HG03060 (cell line): ENCODE measurements at regions not wholly inside any gene's neighbourhood (a gene's known extent, or its start where the extent isn't known, plus 50 kb on each side); places are given as distances from the start of the nearest gene placed in this dataset.

Experiments
- ATAC-seq: cut with Tn5 transposase; IDR thresholded peaks from one replicate; pipeline ENCODE4 v1.9.1; 2021; ENCODE audit warnings: low read depth, moderate number of reproducible peaks; ENCODE audit not compliant: unreplicated experiment

DNA sequence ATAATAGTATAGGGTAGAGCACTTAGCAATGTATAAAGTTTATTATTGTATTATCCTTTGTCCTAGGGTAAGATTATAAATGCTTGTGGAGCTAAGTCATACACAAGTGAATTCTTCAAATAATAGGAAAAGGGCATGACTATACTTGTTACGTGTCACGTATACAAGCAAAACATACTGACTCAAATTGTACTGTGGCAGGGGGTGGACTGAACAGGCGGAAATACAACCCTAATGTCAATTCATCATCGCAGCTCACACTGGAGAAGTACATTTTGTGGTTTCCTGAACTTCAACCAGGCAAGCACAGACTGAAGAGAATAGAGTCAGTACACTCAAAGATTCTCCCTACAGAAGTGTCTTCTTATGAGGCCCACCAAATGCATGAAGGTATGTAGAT lies 201.0 kb downstream of the MBD2 start:
- no peak for ATAC-seq

- no peak for ATAC-seq
Observed at GRCh38 chr18:54020966-54021365, 203.5 kb downstream of the MBD2 start.

- no peak for ATAC-seq
Observed at GRCh38 chr18:54020156-54020745, 204.2 kb downstream of the MBD2 start.

- no peak for ATAC-seq
Observed at GRCh38 chr18:54019641-54020040, 204.8 kb downstream of the MBD2 start.

- ATAC-seq = no peak
Observed at GRCh38 chr18:54013452-54013851, 211.0 kb downstream of the MBD2 start.

GRCh38 chr18:54004828-54005227 lies 219.6 kb downstream of the MBD2 start:
- ATAC-seq = no peak

DNA sequence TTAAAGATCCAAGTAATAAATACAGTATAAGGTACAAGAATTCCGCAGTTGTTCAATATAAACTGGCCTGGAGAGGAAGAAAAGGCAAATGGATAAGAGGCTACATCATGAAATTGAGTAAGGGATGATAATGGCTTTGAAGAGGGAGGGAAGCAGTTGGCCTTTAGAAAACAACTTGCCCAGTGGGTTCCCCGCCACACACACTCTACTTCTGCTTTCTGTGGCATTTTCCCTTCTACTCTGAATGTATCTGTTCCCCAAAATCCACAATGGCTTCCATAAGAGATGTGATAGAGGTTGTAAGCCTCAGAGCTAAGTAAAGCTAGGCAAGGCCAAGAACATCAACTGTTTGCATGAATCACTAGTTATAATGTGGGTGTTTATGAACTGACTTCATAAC lies 221.3 kb downstream of the MBD2 start:
- ATAC-seq = no peak

GRCh38 chr18:53997064-53997463 lies 227.4 kb downstream of the MBD2 start:
- no peak for ATAC-seq

- ATAC-seq = no peak
Observed at GRCh38 chr18:53994016-53994415, 230.5 kb downstream of the MBD2 start.

GRCh38 chr18:53991805-53992204 lies 232.7 kb downstream of the MBD2 start:
- ATAC-seq = no peak

DNA sequence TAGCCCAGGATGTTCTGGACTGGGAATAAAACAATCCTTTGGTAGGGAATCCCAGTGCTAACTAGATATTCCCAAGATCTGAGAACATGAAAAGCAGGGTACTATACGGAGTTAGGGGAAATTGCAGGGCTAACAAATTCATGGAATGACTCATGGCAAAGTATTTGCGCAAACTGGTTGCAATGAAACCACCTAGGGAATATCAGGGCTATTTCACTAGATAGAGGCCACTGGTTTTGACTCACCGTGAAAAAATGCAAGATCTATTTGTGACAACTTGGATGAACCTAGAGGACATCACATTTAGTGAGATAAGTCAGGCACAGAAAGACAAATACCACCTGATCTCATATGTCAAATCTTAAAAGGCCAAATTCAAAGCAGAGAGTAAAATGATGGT lies 233.3 kb downstream of the MBD2 start:
- ATAC-seq = no peak

- ATAC-seq = no peak
Observed at GRCh38 chr18:53990485-53990884, 234.0 kb downstream of the MBD2 start.

DNA sequence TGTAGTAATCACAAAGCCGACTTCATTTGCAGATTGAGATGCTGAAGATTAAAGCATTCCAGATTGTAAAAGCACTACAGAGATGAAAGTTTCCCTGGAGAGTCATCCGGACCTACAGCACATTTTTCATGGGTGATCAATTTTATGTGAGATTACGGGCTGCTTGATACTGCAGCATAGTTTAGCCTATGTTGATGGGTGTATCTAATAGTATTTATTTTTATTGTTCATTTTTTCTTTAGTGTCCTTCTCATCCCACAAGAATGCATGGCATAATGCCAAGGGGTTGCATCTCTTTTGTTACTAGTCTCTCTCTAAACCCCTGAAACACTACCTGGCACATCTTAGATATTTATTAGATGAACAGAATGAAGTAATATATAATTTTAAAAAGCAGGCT lies 240.4 kb downstream of the MBD2 start:
- no peak for ATAC-seq

DNA sequence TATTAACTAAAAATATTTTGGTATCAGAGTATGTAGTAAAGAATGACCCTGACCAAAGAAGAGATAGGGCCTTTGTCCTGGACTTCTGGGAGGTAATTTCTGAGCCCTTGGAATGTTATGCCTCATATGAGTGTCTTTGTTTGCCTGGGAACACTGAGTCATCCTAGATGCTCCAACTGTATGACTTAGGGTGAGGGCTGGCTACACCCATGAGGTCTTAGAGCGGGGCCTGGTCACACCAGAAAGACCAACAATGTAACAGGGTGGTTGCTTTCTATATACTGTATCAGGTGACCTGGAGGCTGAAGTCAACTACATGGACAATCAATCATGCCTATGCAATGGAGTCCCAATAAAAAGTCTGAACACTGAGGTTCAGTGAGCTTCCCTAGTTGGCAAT lies 253.1 kb downstream of the MBD2 start:
- ATAC-seq = no peak

DNA sequence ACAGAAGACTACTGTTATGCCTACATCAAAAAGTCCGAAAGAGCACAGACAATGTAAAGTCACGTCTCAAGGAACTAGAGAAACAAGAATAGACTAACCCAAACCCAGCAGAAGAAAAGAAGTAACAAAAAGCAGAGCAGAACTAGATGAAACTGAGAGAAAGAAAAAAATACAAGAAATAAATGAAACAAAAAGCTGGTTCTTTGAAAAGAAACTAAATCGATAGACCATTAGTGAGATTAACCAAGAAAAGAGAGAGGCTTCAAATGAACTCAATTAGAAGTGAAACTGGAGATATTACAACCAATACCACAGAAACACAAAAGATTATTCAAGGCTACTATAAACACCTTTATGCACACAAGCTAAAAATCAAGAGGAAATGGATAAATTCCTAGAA lies 271.8 kb downstream of the MBD2 start:
- no peak for ATAC-seq

GRCh38 chr18:53950545-53950944 lies 273.9 kb downstream of the MBD2 start:
- ATAC-seq = no peak

GRCh38 chr18:53948991-53949390 lies 275.5 kb downstream of the MBD2 start:
- ATAC-seq = no peak

DNA sequence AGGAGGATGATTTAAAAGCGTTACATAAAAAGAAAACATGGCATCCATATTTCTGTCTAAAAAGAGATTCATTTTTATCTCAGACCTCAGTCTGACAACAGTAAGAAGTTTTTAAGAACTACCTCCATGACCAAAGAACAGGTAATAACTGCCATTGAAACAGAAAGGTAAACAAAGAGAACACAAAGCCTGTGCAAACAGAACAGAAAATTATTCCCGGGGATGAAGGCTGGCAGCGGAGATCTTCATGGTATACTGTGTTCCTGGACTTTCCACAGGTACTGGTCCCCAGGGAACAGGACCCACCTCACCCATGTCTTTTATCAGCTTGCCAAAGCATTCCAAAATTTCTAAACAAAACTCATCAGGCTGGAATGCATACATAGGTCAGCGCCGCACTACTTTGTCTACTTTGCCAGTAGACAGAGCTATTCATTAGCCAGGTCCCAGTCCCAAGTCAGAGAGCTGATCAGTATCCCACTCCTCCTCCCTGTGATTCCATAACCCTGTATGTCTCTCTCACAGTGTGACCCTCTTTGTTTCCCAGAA lies 277.3 kb downstream of the MBD2 start:
- ATAC-seq = no peak

DNA sequence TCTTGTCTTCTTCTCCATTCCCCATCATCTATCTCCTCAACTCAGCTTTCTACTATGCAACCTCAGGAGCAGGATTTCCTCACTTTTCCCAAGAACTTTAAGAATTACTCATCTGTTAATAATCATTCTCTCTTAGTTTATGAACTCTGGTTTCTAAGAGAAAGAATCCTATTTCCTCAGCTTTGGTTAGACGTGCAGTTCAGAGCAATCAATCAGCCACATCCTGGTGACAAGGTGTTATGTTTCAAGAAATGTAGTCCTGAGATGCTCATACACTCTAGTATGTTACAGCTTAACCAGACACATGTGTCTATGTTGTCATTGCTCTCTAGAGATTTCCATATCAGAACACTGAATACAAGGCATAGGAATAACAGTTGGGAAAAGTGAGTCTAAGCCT lies 277.9 kb downstream of the MBD2 start:
- no peak for ATAC-seq

- ATAC-seq = no peak
Observed at GRCh38 chr18:53944721-53945120, 279.7 kb downstream of the MBD2 start.

GRCh38 chr18:53943326-53943860 lies 281.1 kb downstream of the MBD2 start:
- no peak for ATAC-seq

- no peak for ATAC-seq
Observed at GRCh38 chr18:53941601-53942338, 282.7 kb downstream of the MBD2 start.
